ENCODE measurements at regions not wholly inside any gene's neighbourhood (a gene's known extent, or its start where the extent isn't known, plus 50 kb on each side); places are given as distances from the start of the nearest gene placed in this dataset.

DNA sequence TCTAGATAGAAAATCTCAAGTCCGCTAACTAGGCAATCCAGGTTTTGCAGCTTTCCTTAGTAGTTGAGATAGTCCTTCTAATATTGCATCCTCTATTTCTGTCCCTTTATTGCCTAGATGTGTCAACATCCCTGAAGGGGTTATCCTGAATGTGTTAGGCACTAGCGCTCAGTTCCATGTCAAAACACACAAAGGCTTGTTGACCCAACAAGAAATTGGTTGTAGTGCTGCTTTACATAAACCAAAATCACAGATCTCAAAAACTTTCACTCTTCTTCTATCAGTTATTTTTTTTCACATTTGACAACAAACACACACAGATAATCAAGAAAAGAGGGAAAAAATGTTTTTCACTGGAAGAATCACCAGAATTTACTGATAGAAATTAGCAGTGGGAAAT lies 51.4 kb upstream of the SOX2 start:
- DNase-seq (ENCODE audit: extremely low spot score, unreplicated experiment): no peak
- Mint-ChIP-seq H3K36me3 (ENCODE audit: unreplicated experiment) (no peaks in the 10 kb centered on the region), H3K27me3 (ENCODE audit: unreplicated experiment) (peaks cover 12% of the 10 kb centered on the region), H3K27ac (ENCODE audit: unreplicated experiment) (no peak overlapping the region), H3K9me3 (ENCODE audit: unreplicated experiment) (no peaks in the 10 kb centered on the region), H3K4me1 (ENCODE audit: unreplicated experiment) (no peaks in the 10 kb centered on the region), H3K4me3 (ENCODE audit: unreplicated experiment) (no peak overlapping the region)
- TF ChIP-seq, protein P1, sequence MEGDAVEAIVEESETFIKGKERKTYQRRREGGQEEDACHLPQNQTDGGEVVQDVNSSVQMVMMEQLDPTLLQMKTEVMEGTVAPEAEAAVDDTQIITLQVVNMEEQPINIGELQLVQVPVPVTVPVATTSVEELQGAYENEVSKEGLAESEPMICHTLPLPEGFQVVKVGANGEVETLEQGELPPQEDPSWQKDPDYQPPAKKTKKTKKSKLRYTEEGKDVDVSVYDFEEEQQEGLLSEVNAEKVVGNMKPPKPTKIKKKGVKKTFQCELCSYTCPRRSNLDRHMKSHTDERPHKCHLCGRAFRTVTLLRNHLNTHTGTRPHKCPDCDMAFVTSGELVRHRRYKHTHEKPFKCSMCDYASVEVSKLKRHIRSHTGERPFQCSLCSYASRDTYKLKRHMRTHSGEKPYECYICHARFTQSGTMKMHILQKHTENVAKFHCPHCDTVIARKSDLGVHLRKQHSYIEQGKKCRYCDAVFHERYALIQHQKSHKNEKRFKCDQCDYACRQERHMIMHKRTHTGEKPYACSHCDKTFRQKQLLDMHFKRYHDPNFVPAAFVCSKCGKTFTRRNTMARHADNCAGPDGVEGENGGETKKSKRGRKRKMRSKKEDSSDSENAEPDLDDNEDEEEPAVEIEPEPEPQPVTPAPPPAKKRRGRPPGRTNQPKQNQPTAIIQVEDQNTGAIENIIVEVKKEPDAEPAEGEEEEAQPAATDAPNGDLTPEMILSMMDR (IDR thresholded peaks at IDR 0.05): no peak

DNA sequence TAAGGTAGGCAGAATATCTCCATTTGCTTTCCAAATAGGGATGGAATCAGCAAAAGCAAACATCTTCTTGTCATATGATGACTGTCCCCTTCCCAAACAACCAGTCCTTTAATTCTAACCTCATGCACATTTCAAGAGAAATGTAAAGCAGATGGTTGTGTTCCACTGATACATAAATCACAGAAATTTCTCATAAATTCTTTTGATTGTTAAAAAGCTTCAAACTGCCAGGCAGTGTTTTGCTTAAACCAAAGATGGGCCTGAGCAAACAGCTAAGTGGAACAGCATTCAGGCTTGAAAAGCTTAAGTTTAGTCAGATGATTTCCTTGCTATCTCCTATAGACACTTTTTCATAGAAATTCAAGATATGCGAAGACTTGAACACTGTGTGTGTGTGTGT lies 74.3 kb upstream of the SOX2 start:
- DNase-seq (ENCODE audit: extremely low spot score, unreplicated experiment): no peak
- TF ChIP-seq, protein P1 (IDR thresholded peaks at IDR 0.05): no peak
- Mint-ChIP-seq H3K27ac (ENCODE audit: unreplicated experiment) (no peak overlapping the region), H3K4me1 (ENCODE audit: unreplicated experiment) (peaks cover 9% of the 10 kb centered on the region), H3K4me3 (ENCODE audit: unreplicated experiment) (no peak overlapping the region), H3K27me3 (ENCODE audit: unreplicated experiment) (peaks cover 5% of the 10 kb centered on the region), H3K9me3 (ENCODE audit: unreplicated experiment) (no peaks in the 10 kb centered on the region), H3K36me3 (ENCODE audit: unreplicated experiment) (no peaks in the 10 kb centered on the region)

DNA sequence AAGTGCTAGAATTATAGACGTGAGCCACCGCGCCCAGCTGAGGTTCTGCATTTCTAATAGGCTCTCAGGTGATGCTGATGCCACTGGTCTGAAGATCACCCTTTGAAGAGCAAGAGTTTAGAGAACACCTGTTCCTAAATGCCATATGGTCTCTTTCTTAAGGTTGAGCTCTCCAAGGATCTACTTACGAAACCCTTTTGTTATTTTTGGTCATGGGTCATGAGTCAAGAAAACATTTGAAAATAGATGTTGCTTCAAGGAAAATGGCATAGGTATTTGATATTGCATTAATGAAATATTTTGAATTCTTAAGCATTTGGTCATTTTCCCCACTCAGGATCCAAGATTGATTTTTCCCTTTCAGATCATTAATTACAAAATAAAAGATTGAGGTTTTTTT lies 74.7 kb upstream of the SOX2 start:
- Mint-ChIP-seq H3K27ac (ENCODE audit: unreplicated experiment) (no peak overlapping the region), H3K9me3 (ENCODE audit: unreplicated experiment) (no peaks in the 10 kb centered on the region), H3K27me3 (ENCODE audit: unreplicated experiment) (peaks cover 4% of the 10 kb centered on the region), H3K4me1 (ENCODE audit: unreplicated experiment) (peaks cover 9% of the 10 kb centered on the region), H3K36me3 (ENCODE audit: unreplicated experiment) (no peaks in the 10 kb centered on the region), H3K4me3 (ENCODE audit: unreplicated experiment) (no peak overlapping the region)
- DNase-seq (ENCODE audit: extremely low spot score, unreplicated experiment): no peak
- TF ChIP-seq, protein P1 (IDR thresholded peaks at IDR 0.05): no peak

DNA sequence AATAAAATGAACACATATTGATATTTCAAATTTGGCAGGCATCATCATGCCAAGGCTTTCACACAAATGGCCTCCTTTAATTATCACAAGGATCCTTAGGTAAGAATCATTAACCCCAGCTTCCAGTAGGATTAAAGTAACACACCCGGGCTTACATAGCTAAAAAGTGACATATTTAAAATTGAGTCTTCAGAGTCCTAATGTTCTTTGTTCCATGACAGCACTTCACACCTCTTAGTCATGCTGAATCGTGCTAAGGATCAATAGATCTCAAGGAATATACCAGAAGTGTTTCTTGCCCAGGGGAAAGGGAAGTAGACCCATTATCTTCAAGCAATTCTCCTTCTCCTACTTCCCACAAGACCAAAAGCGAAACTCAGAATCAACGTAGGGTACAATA lies 76.6 kb upstream of the SOX2 start:
- Mint-ChIP-seq H3K4me3 (ENCODE audit: unreplicated experiment) (no peak overlapping the region), H3K36me3 (ENCODE audit: unreplicated experiment) (no peaks in the 10 kb centered on the region), H3K27me3 (ENCODE audit: unreplicated experiment) (no peaks in the 10 kb centered on the region), H3K9me3 (ENCODE audit: unreplicated experiment) (no peaks in the 10 kb centered on the region), H3K4me1 (ENCODE audit: unreplicated experiment) (peaks cover 13% of the 10 kb centered on the region), H3K27ac (ENCODE audit: unreplicated experiment) (no peak overlapping the region)
- TF ChIP-seq, protein P1 (IDR thresholded peaks at IDR 0.05): no peak
- no peak for DNase-seq (ENCODE audit: extremely low spot score, unreplicated experiment)

DNA sequence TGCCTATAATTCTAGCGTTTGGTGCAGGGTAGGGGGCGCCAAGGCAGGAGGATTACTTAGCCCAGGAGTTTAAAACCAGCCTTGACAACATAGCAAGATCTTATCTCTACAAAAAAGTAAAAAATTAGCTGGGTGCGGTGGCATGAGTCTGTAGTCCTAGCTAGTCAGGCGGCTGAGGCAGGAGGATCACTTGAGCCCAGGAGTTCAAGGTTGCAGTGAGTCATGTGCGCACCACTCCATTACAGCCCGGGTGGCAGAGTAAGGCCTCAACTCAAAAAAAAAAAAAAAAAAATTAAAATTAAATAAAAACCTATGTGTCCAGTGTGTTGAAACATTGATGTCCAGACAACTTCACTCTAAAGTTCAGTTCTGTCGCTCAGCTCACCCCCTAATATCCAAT lies 78.2 kb upstream of the SOX2 start:
- H3K9me3 Mint-ChIP-seq (ENCODE audit: unreplicated experiment): no peaks in the 10 kb centered on the region

More for the DNA sequence above, 78.2 kb upstream of the SOX2 start:
- Mint-ChIP-seq H3K4me3 (ENCODE audit: unreplicated experiment) (no peak overlapping the region), H3K4me1 (ENCODE audit: unreplicated experiment) (peaks cover 15% of the 10 kb centered on the region), H3K36me3 (ENCODE audit: unreplicated experiment) (no peaks in the 10 kb centered on the region), H3K27me3 (ENCODE audit: unreplicated experiment) (no peaks in the 10 kb centered on the region), H3K27ac (ENCODE audit: unreplicated experiment) (no peak overlapping the region)
- TF ChIP-seq, protein P1 (IDR thresholded peaks at IDR 0.05): no peak
- no peak for DNase-seq (ENCODE audit: extremely low spot score, unreplicated experiment)

All from osteocyte (in vitro differentiated cells).